22Rv1 (cell line): ENCODE measurements at regions not wholly inside any gene's neighbourhood (a gene's known extent, or its start where the extent isn't known, plus 50 kb on each side); places are given as distances from the start of the nearest gene placed in this dataset.

Source experiments
- H3K27ac ChIP-seq: fragments of 450-650 bp; 2 replicates; pipeline ENCODE4 v1.5.1; 2017
- ZFX ChIP-seq: fragments of 450-650 bp; IDR thresholded peaks from 2 replicates; pipeline ENCODE4 v1.6.1; 2017; ENCODE audit warnings: antibody characterized with exemption, borderline replicate concordance
- TF ChIP-seq, protein P1 (sequence below): fragments of 450-650 bp; IDR thresholded peaks from 2 replicates; pipeline ENCODE4 v1.5.1; 2017; ENCODE audit warnings: mild to moderate bottlenecking

DNA sequence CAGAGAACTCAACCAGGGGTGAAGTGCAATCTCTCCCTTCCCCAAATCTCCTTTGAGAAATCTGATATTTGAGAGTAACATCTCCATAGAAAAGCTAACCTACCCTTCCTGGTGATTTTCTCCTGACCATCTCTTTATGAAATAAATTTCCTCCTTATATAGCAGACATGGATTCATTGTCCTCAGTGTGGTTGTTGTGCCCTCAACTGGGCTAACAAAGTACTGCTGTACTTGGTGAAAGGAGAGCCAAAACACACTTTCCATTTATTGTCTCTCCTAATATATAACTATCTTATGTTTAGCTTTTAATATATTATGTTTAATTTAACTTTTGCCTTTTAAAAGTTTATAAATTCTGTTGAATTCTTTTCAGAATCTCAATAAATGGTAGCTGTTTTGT, 65.1 kb upstream of the SLCO1B1 start:
- TF ChIP-seq, protein P1, sequence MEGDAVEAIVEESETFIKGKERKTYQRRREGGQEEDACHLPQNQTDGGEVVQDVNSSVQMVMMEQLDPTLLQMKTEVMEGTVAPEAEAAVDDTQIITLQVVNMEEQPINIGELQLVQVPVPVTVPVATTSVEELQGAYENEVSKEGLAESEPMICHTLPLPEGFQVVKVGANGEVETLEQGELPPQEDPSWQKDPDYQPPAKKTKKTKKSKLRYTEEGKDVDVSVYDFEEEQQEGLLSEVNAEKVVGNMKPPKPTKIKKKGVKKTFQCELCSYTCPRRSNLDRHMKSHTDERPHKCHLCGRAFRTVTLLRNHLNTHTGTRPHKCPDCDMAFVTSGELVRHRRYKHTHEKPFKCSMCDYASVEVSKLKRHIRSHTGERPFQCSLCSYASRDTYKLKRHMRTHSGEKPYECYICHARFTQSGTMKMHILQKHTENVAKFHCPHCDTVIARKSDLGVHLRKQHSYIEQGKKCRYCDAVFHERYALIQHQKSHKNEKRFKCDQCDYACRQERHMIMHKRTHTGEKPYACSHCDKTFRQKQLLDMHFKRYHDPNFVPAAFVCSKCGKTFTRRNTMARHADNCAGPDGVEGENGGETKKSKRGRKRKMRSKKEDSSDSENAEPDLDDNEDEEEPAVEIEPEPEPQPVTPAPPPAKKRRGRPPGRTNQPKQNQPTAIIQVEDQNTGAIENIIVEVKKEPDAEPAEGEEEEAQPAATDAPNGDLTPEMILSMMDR, result peak; percentile 78
- TF ChIP-seq ZFX, result no peak
- H3K27ac ChIP-seq, result no peak overlapping the region

DNA sequence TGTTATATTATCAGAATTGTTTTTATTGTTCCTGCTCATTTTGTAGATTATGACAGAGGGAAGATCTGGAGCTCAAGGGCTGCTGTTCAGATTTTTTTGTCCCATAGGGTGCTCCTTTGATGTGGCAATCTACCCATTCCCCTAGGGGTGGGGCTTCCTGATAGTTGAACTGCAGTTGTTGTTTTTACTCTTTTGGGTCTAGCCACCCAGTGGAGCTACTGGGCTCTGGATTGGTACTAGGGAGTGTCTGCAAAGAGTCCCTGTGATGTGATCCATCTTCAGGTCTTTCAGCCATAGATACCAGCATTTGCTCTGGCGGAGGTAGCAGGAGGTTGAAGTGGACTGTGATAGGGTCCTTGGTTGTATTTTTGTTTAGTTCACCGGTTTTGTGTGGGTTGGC, 57.9 kb upstream of the SLCO1B1 start:
- TF ChIP-seq, protein P1, result no peak
- no peak for TF ChIP-seq ZFX
- H3K27ac ChIP-seq, result no peak overlapping the region

DNA sequence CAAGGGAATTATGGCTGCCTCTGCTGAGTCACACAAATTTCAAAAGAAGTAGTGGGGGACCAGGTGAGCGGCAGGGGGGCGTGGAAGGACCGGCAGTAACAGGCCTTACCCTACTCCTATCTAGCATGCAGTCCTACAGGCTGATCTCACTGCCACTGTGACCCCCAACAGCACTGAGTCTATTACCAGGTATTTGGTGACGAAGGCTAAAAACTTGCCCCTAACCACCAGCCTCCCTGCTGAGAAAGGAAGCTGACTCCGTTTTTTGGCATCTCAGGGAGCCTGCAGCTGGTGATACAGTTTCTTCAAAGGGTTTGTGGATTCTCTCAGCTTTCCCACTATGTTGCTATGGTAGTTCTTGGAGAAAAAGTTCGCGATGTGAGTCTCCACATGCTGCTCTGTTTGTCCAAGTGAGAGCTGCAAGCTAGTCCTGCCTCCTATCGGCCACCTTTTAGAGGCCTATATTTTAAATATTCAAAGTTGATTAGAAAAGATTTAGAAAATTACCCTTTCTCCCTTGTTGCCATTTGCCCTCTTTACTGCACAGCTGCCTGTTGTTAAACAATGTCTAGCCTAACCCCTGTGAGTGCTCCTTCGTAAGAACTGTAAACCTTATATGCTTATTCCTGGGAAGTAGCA, 57.1 kb upstream of the SLCO1B1 start:
- TF ChIP-seq ZFX, result no peak
- TF ChIP-seq, protein P1, result no peak
- H3K27ac ChIP-seq, result no peak overlapping the region
